ENCODE measurements at regions not wholly inside any gene's neighbourhood (a gene's known extent, or its start where the extent isn't known, plus 50 kb on each side); places are given as distances from the start of the nearest gene placed in this dataset.

DNA sequence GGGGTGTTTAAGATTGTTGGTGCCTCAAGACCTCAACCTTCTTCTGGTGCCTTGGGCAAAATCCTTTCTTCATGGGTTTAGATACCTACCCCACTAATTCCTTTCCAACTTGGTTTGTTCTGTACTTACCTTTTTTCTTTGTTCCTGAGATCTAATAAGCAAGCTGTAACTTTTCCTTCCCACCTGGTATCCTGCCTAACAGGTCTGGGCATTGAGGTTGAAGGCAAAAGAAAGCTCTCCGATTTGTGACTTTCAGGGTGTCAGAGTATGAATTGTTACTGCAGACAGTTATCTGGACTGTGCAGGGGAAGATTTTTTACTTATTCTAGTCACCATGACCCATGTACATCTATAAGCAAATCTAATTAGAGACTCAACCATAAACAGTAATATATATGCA is 162.6 kb upstream of the DMRT1 start:
- RAD21 ChIA-PET (ENCODE audit: unreplicated experiment), result no interaction called here
- SMC1A ChIA-PET (ENCODE audit: uncharacterized antibody, unreplicated experiment), result no interaction called here

More for the DNA sequence above, 162.6 kb upstream of the DMRT1 start:
- in situ Hi-C loops (cut with MboI) (no loop called here), intact Hi-C loops (cut with micrococcal nuclease; ENCODE audit: unreplicated experiment) (loop anchor here (10.0 kb wide), 1 partner anchor 56 kb away; no protein-coding TSS in a partner anchor)
- Histone ChIP-seq H3K79me2 (ENCODE audit: control insufficient read depth, insufficient read depth, low read length) (no peaks in the 10 kb centered on the region), H3K27ac (ENCODE audit: control insufficient read depth, insufficient read depth) (no peak overlapping the region), H3K4me3 (no peak overlapping the region), H3K9ac (ENCODE audit: control insufficient read depth, insufficient read depth, low read length) (no peak overlapping the region), H3K4me2 (ENCODE audit: control insufficient read depth, insufficient read depth) (no peak overlapping the region), H3K9me3 (replicated peaks; ENCODE audit: control insufficient read depth, insufficient read depth, low read length) (no peaks in the 10 kb centered on the region), H4K20me1 (ENCODE audit: control insufficient read depth, insufficient read depth) (no peaks in the 10 kb centered on the region), H3K4me1 (ENCODE audit: control insufficient read depth, insufficient read depth, low read length) (no peaks in the 10 kb centered on the region), H2AFZ (ENCODE audit: control insufficient read depth, low read depth, low read length) (no peak overlapping the region), H3K36me3 (ENCODE audit: control insufficient read depth in 2 of 2, insufficient read depth in 2 of 2, low read length in 1 of 2) (no peaks in the 10 kb centered on the region), H3K27me3 (replicated peaks in 1 of 2; ENCODE audit: control insufficient read depth in 2 of 2, insufficient read depth in 2 of 2, low read length in 1 of 2) (no peaks in the 10 kb centered on the region; a peak in 1 of 4 replicates)
- TF ChIP-seq BACH1 (IDR thresholded peaks at IDR 0.05; ENCODE audit: borderline replicate concordance), result no peak
- no peak for TF ChIP-seq POLR2AphosphoS5 (IDR thresholded peaks at IDR 0.05; ENCODE audit: low read length)
- TF ChIP-seq POU2F2 (IDR thresholded peaks at IDR 0.05; ENCODE audit: borderline replicate concordance, low read depth, low read length), result no peak
- TF ChIP-seq ZNF274 (IDR thresholded peaks at IDR 0.05; ENCODE audit: insufficient read depth, insufficient read length), result no peak
- TF ChIP-seq SMC3 (IDR thresholded peaks at IDR 0.05; ENCODE audit: borderline replicate concordance, low read length), result no peak
- TF ChIP-seq, protein P1, sequence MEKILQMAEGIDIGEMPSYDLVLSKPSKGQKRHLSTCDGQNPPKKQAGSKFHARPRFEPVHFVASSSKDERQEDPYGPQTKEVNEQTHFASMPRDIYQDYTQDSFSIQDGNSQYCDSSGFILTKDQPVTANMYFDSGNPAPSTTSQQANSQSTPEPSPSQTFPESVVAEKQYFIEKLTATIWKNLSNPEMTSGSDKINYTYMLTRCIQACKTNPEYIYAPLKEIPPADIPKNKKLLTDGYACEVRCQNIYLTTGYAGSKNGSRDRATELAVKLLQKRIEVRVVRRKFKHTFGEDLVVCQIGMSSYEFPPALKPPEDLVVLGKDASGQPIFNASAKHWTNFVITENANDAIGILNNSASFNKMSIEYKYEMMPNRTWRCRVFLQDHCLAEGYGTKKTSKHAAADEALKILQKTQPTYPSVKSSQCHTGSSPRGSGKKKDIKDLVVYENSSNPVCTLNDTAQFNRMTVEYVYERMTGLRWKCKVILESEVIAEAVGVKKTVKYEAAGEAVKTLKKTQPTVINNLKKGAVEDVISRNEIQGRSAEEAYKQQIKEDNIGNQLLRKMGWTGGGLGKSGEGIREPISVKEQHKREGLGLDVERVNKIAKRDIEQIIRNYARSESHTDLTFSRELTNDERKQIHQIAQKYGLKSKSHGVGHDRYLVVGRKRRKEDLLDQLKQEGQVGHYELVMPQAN (conservative IDR thresholded peaks at IDR 0.05), result no peak
- TF ChIP-seq, protein P2, sequence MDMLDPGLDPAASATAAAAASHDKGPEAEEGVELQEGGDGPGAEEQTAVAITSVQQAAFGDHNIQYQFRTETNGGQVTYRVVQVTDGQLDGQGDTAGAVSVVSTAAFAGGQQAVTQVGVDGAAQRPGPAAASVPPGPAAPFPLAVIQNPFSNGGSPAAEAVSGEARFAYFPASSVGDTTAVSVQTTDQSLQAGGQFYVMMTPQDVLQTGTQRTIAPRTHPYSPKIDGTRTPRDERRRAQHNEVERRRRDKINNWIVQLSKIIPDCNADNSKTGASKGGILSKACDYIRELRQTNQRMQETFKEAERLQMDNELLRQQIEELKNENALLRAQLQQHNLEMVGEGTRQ (IDR thresholded peaks at IDR 0.05; ENCODE audit: borderline replicate concordance, low read depth, low read length), result no peak
- no peak for TF ChIP-seq ZSCAN29 (IDR thresholded peaks at IDR 0.05)
- TF ChIP-seq CBFB (IDR thresholded peaks at IDR 0.05; ENCODE audit: low read depth), result no peak
- TF ChIP-seq, protein P3, sequence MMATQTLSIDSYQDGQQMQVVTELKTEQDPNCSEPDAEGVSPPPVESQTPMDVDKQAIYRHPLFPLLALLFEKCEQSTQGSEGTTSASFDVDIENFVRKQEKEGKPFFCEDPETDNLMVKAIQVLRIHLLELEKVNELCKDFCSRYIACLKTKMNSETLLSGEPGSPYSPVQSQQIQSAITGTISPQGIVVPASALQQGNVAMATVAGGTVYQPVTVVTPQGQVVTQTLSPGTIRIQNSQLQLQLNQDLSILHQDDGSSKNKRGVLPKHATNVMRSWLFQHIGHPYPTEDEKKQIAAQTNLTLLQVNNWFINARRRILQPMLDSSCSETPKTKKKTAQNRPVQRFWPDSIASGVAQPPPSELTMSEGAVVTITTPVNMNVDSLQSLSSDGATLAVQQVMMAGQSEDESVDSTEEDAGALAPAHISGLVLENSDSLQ (IDR thresholded peaks at IDR 0.05), result no peak
- TF ChIP-seq, protein P4, sequence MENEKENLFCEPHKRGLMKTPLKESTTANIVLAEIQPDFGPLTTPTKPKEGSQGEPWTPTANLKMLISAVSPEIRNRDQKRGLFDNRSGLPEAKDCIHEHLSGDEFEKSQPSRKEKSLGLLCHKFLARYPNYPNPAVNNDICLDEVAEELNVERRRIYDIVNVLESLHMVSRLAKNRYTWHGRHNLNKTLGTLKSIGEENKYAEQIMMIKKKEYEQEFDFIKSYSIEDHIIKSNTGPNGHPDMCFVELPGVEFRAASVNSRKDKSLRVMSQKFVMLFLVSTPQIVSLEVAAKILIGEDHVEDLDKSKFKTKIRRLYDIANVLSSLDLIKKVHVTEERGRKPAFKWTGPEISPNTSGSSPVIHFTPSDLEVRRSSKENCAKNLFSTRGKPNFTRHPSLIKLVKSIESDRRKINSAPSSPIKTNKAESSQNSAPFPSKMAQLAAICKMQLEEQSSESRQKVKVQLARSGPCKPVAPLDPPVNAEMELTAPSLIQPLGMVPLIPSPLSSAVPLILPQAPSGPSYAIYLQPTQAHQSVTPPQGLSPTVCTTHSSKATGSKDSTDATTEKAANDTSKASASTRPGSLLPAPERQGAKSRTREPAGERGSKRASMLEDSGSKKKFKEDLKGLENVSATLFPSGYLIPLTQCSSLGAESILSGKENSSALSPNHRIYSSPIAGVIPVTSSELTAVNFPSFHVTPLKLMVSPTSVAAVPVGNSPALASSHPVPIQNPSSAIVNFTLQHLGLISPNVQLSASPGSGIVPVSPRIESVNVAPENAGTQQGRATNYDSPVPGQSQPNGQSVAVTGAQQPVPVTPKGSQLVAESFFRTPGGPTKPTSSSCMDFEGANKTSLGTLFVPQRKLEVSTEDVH (IDR thresholded peaks at IDR 0.05; ENCODE audit: low read depth, partially characterized antibody), result no peak
- TF ChIP-seq IRF4 (IDR thresholded peaks at IDR 0.05; ENCODE audit: low read depth, low read length), result no peak
- TF ChIP-seq BCL11A (IDR thresholded peaks at IDR 0.05; ENCODE audit: low read depth, low read length), result no peak
- no peak for TF ChIP-seq FOXM1 (IDR thresholded peaks at IDR 0.05; ENCODE audit: low read depth, low read length)
- TF ChIP-seq, protein P5, sequence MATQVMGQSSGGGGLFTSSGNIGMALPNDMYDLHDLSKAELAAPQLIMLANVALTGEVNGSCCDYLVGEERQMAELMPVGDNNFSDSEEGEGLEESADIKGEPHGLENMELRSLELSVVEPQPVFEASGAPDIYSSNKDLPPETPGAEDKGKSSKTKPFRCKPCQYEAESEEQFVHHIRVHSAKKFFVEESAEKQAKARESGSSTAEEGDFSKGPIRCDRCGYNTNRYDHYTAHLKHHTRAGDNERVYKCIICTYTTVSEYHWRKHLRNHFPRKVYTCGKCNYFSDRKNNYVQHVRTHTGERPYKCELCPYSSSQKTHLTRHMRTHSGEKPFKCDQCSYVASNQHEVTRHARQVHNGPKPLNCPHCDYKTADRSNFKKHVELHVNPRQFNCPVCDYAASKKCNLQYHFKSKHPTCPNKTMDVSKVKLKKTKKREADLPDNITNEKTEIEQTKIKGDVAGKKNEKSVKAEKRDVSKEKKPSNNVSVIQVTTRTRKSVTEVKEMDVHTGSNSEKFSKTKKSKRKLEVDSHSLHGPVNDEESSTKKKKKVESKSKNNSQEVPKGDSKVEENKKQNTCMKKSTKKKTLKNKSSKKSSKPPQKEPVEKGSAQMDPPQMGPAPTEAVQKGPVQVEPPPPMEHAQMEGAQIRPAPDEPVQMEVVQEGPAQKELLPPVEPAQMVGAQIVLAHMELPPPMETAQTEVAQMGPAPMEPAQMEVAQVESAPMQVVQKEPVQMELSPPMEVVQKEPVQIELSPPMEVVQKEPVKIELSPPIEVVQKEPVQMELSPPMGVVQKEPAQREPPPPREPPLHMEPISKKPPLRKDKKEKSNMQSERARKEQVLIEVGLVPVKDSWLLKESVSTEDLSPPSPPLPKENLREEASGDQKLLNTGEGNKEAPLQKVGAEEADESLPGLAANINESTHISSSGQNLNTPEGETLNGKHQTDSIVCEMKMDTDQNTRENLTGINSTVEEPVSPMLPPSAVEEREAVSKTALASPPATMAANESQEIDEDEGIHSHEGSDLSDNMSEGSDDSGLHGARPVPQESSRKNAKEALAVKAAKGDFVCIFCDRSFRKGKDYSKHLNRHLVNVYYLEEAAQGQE (IDR thresholded peaks at IDR 0.05; ENCODE audit: low read depth, low read length), result no peak
- TF ChIP-seq SPI1 (IDR thresholded peaks at IDR 0.05; ENCODE audit: borderline replicate concordance, insufficient read depth, low read depth, low read length), result no peak
- POLR2A ChIA-PET, result no interaction called here
- no TSS peak for BruUV-seq (replicated peaks)
- ATAC-seq (no peak), FAIRE-seq (no peak), DNase-seq (ENCODE audit: low read depth, low spot score) (no peak)
- WGBS (ENCODE audit: insufficient coverage, insufficient replicate concordance, low lambda C conversion rate, missing lambda C conversion rate), result 88% methylated on average over 1 of the region's 1 CpG
- CTCF ChIA-PET, result no interaction called here

Measured in GM12878 (cell line).